WTC11 (cell line): ENCODE measurements at regions not wholly inside any gene's neighbourhood (a gene's known extent, or its start where the extent isn't known, plus 50 kb on each side); places are given as distances from the start of the nearest gene placed in this dataset.

Source experiments
- ATAC-seq: fragments of 200-7000 bp; cut with Tn5 transposase; 2 replicates; pipeline ENCODE4 v1.10.0; 2021; ENCODE audit warnings: mild to moderate bottlenecking, moderate library complexity
- CTCF ChIA-PET: fragments of 300-600 bp; sonication (Branson Sonifier 250); formaldehyde crosslinking; loops from one replicate; lab custom pipeline; 2021; ENCODE audit warnings: antibody characterized with exemption; lab: Charles Lee
- POLR2A ChIA-PET: fragments of 350-600 bp; sonication (Branson Sonifier 250); formaldehyde crosslinking; loops from one replicate; lab custom pipeline; 2021; ENCODE audit warnings: antibody characterized with exemption; lab: Charles Lee
- DNase-seq: peaks from one replicate; pipeline ENCODE4 v3.0.0; 2021; ENCODE audit warnings: low spot score
- H3K27ac Mint-ChIP-seq: 2 replicates; pipeline ENCODE4 v1.8.0; 2021; ENCODE audit warnings: mixed read lengths
- H3K27me3 Mint-ChIP-seq: 2 replicates; pipeline ENCODE4 v1.8.0; 2021; ENCODE audit warnings: low read depth, mild to moderate bottlenecking, moderate library complexity, mixed read lengths
- H3K36me3 Mint-ChIP-seq: 2 replicates; pipeline ENCODE4 v1.8.0; 2021; ENCODE audit warnings: mixed read lengths
- H3K4me1 Mint-ChIP-seq: 2 replicates; pipeline ENCODE4 v1.8.0; 2022; ENCODE audit warnings: mixed read lengths
- H3K4me3 Mint-ChIP-seq: 2 replicates; pipeline ENCODE4 v1.8.0; 2021; ENCODE audit warnings: mild to moderate bottlenecking, moderate library complexity, mixed read lengths
- H3K9me3 Mint-ChIP-seq: 2 replicates; pipeline ENCODE4 v1.8.0; 2021; ENCODE audit warnings: mixed read lengths
- CREB1 ChIP-seq: sonication (generic); formaldehyde crosslinking; IDR thresholded peaks from 2 replicates; pipeline ENCODE4 v1.8.0; 2023; ENCODE audit warnings: mild to moderate bottlenecking, missing genetic modification reagents
- FOXP1 ChIP-seq: sonication (generic); formaldehyde crosslinking; IDR thresholded peaks from 2 replicates; pipeline ENCODE4 v1.8.0; 2022; ENCODE audit warnings: missing genetic modification reagents, mild to moderate bottlenecking, moderate library complexity, borderline replicate concordance
- GRHL2 ChIP-seq: fragments of 250-450 bp; sonication (Bioruptor Pico); IDR thresholded peaks from 2 replicates; pipeline ENCODE4 v1.8.0; 2022; ENCODE audit warnings: mild to moderate bottlenecking, moderate library complexity; ENCODE audit not compliant: insufficient replicate concordance, severe bottlenecking
- GTF2I ChIP-seq: fragments of 250-450 bp; sonication (Bioruptor Pico); conservative IDR thresholded peaks from 2 replicates; pipeline ENCODE4 v1.4.0; 2021; ENCODE audit warnings: mild to moderate bottlenecking
- IRF2 ChIP-seq: sonication (generic); formaldehyde crosslinking; IDR thresholded peaks from 2 replicates; pipeline ENCODE4 v1.8.0; 2022; ENCODE audit warnings: low read depth, missing genetic modification reagents, borderline replicate concordance
- NFATC4 ChIP-seq: fragments of 250-450 bp; sonication (Bioruptor Pico); IDR thresholded peaks from 2 replicates; pipeline ENCODE4 v1.9.0; 2021; ENCODE audit warnings: mild to moderate bottlenecking
- NFE2L1 ChIP-seq: sonication (generic); formaldehyde crosslinking; IDR thresholded peaks from 2 replicates; pipeline ENCODE4 v1.8.1; 2023; ENCODE audit warnings: missing genetic modification reagents
- OVOL2 ChIP-seq: fragments of 250-450 bp; sonication (Bioruptor Pico); IDR thresholded peaks from 2 replicates; pipeline ENCODE4 v1.9.0; 2021; ENCODE audit warnings: mild to moderate bottlenecking, borderline replicate concordance
- SP1 ChIP-seq: sonication (generic); formaldehyde crosslinking; conservative IDR thresholded peaks from 2 replicates; pipeline ENCODE4 v1.8.1; 2022; ENCODE audit warnings: missing genetic modification reagents
- TP53 ChIP-seq: sonication (generic); formaldehyde crosslinking; IDR thresholded peaks from 2 replicates; pipeline ENCODE4 v1.8.1; 2023; ENCODE audit warnings: mild to moderate bottlenecking, missing genetic modification reagents
- ZNF219 ChIP-seq: sonication (generic); formaldehyde crosslinking; IDR thresholded peaks from 2 replicates; pipeline ENCODE4 v1.8.0; 2023; ENCODE audit warnings: missing genetic modification reagents, mild to moderate bottlenecking, borderline replicate concordance
- ZNF263 ChIP-seq: sonication (generic); formaldehyde crosslinking; IDR thresholded peaks from 2 replicates; pipeline ENCODE4 v1.8.1; 2022; ENCODE audit warnings: low read depth, mild to moderate bottlenecking, moderate library complexity, missing genetic modification reagents
- ZNF317 ChIP-seq: sonication (generic); formaldehyde crosslinking; IDR thresholded peaks from 2 replicates; pipeline ENCODE4 v1.8.1; 2023; ENCODE audit warnings: low read depth, mild to moderate bottlenecking, moderate library complexity, missing genetic modification reagents, borderline replicate concordance
- TF ChIP-seq, protein P1 (sequence below): sonication (generic); formaldehyde crosslinking; IDR thresholded peaks from 2 replicates; pipeline ENCODE4 v1.8.1; 2023; ENCODE audit warnings: mild to moderate bottlenecking, missing genetic modification reagents, moderate library complexity
- TF ChIP-seq, protein P2 (sequence below): sonication (generic); formaldehyde crosslinking; IDR thresholded peaks from 2 replicates; pipeline ENCODE4 v1.8.1; 2023; ENCODE audit warnings: mild to moderate bottlenecking, missing genetic modification reagents, moderate library complexity
- TF ChIP-seq, protein P3 (sequence below): sonication (generic); formaldehyde crosslinking; conservative IDR thresholded peaks from 2 replicates; pipeline ENCODE4 v1.8.1; 2022; ENCODE audit warnings: mild to moderate bottlenecking, missing genetic modification reagents
- TF ChIP-seq, protein P4 (sequence below): sonication (generic); formaldehyde crosslinking; IDR thresholded peaks from 2 replicates; pipeline ENCODE4 v1.8.0; 2022; ENCODE audit warnings: mild to moderate bottlenecking, missing genetic modification reagents
- TF ChIP-seq, protein P5 (sequence below): sonication (generic); formaldehyde crosslinking; IDR thresholded peaks from 2 replicates; pipeline ENCODE4 v1.8.0; 2022; ENCODE audit warnings: mild to moderate bottlenecking, missing genetic modification reagents

DNA sequence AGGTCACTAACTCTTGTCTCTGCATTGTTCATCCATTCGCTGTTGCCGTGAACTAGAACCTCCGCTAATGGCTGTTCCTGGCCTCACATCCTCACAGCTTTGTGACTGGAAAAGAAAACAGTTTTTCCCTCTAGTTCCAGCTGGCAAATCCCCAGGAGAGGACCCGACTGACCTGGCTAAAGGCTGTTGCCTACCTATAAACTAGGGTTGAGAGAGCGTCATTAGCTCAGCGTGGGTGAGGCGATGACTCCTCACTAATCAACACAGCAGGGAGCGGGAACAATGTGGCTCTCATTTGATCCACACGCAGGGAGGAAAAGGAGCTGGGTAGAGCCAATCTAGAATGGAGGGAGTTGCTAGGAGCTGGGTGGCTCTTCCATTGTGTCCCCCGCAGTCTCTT is 282.1 kb upstream of the IRX5 start:
- H3K4me1 Mint-ChIP-seq, result peaks cover 55% of the 10 kb centered on the region
- ChIA-PET POLR2A (no interaction called here), CTCF (no interaction called here)
- DNase-seq (no peak), ATAC-seq (no peak)
- peaks cover 3% of the 10 kb centered on the region; the same call in 1 of the 2 replicates for H3K36me3 Mint-ChIP-seq
- no peak for TF ChIP-seq GRHL2
- H3K27me3 Mint-ChIP-seq, result peaks cover 59% of the 10 kb centered on the region
- H3K27ac Mint-ChIP-seq, result no peak overlapping the region
- H3K9me3 Mint-ChIP-seq, result no peaks in the 10 kb centered on the region
- H3K4me3 Mint-ChIP-seq, result no peak overlapping the region

DNA sequence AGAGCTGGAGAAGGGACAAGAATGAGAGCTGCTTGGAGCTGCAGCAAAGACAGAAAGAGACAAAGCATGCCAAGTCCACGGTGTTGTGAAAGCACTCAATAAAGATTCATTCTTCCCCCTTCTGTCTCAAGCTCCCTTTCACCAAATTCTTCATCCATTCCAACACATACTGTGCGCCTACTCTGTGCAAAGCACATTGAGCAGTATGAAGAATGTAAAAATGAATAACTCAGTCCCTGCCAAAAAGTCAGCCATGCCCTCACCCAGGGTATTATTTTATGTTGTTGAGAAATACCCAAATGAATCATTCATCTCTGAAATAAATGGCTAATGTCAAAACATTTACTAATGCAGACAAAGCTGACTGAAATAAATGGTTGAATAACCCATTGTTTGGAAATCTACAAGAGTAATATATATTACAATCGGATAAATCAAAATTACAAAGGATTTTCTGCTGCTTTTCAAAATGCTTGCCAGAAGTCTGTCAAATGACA is 282.9 kb upstream of the IRX5 start:
- POLR2A ChIA-PET, result no interaction called here
- no peak overlapping the region for H3K4me3 Mint-ChIP-seq

DNA sequence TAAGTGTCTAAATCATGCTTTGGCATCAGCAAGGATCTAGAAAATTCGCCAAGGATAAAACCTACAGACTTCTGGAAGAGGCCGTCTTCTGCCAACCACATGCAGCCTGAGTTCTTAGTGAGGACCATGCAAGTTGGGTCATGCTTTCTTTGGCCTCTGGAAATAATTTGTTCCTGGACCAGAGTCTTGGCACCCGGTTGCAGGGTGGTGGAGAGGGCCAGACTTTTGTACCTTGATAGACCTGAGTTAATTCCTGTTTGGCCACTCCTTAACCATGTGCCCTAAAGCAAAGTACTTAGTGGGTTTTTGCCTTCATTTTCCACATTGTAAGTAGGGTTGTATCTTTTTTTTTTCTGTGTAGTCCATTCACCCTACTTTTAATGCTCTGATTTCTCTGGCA is 283.4 kb upstream of the IRX5 start:
- DNase-seq, result no peak
- H3K9me3 Mint-ChIP-seq, result 0 out of 2 replicates have a peak, but pooled peaks cover 3% of the 10 kb centered on the region
- CTCF ChIA-PET, result interaction anchor here (0.7 kb wide), 1 partner anchor 142 kb away, joined by 3 read pairs; no protein-coding TSS in a partner anchor
- H3K4me3 Mint-ChIP-seq, result no peak overlapping the region
- H3K27me3 Mint-ChIP-seq, result peaks cover 48% of the 10 kb centered on the region
- peaks cover 48% of the 10 kb centered on the region for H3K4me1 Mint-ChIP-seq
- TF ChIP-seq, protein P1, sequence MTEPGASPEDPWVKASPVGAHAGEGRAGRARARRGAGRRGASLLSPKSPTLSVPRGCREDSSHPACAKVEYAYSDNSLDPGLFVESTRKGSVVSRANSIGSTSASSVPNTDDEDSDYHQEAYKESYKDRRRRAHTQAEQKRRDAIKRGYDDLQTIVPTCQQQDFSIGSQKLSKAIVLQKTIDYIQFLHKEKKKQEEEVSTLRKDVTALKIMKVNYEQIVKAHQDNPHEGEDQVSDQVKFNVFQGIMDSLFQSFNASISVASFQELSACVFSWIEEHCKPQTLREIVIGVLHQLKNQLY, result no peak
- TF ChIP-seq SP1 (CRISPR knock-in tag) (no peak), NFE2L1 (CRISPR knock-in tag) (no peak), FOXP1 (CRISPR knock-in tag) (no peak), GTF2I (CRISPR knock-in tag) (no peak), TP53 (CRISPR knock-in tag) (no peak), CREB1 (CRISPR knock-in tag) (no peak), NFATC4 (CRISPR knock-in tag) (no peak), ZNF219 (CRISPR knock-in tag) (no peak), GRHL2 (no peak), ZNF317 (CRISPR knock-in tag) (no peak)
- TF ChIP-seq, protein P2, sequence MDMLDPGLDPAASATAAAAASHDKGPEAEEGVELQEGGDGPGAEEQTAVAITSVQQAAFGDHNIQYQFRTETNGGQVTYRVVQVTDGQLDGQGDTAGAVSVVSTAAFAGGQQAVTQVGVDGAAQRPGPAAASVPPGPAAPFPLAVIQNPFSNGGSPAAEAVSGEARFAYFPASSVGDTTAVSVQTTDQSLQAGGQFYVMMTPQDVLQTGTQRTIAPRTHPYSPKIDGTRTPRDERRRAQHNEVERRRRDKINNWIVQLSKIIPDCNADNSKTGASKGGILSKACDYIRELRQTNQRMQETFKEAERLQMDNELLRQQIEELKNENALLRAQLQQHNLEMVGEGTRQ (CRISPR knock-in tag), result no peak
- TF ChIP-seq, protein P3, sequence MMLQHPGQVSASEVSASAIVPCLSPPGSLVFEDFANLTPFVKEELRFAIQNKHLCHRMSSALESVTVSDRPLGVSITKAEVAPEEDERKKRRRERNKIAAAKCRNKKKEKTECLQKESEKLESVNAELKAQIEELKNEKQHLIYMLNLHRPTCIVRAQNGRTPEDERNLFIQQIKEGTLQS (CRISPR knock-in tag), result no peak
- TF ChIP-seq, protein P4, sequence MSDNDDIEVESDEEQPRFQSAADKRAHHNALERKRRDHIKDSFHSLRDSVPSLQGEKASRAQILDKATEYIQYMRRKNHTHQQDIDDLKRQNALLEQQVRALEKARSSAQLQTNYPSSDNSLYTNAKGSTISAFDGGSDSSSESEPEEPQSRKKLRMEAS (CRISPR knock-in tag), result no peak
- TF ChIP-seq, protein P5, sequence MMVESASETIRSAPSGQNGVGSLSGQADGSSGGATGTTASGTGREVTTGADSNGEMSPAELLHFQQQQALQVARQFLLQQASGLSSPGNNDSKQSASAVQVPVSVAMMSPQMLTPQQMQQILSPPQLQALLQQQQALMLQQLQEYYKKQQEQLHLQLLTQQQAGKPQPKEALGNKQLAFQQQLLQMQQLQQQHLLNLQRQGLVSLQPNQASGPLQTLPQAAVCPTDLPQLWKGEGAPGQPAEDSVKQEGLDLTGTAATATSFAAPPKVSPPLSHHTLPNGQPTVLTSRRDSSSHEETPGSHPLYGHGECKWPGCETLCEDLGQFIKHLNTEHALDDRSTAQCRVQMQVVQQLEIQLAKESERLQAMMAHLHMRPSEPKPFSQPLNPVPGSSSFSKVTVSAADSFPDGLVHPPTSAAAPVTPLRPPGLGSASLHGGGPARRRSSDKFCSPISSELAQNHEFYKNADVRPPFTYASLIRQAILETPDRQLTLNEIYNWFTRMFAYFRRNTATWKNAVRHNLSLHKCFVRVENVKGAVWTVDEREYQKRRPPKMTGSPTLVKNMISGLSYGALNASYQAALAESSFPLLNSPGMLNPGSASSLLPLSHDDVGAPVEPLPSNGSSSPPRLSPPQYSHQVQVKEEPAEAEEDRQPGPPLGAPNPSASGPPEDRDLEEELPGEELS (CRISPR knock-in tag), result no peak
- TF ChIP-seq, all 79 proteins: peak for 0
- POLR2A ChIA-PET, result no interaction called here
- ATAC-seq, result no peak
- Mint-ChIP-seq H3K27ac (no peak overlapping the region), H3K36me3 (peaks cover 3% of the 10 kb centered on the region; the same call in 1 of the 2 replicates)

More for the DNA sequence above, 282.9 kb upstream of the IRX5 start:
- peaks cover 52% of the 10 kb centered on the region for H3K4me1 Mint-ChIP-seq
- H3K36me3 Mint-ChIP-seq, result peaks cover 3% of the 10 kb centered on the region; the same call in 1 of the 2 replicates
- TF ChIP-seq OVOL2 (CRISPR knock-in tag) (no peak), IRF2 (CRISPR knock-in tag) (no peak), ZNF263 (no peak)
- peaks cover 52% of the 10 kb centered on the region for H3K27me3 Mint-ChIP-seq
- H3K27ac Mint-ChIP-seq, result no peak overlapping the region
- ATAC-seq, result no peak
- no peak for DNase-seq
- CTCF ChIA-PET, result interaction anchor here (0.7 kb wide), 1 partner anchor 143 kb away, joined by 3 read pairs; no protein-coding TSS in a partner anchor
- H3K9me3 Mint-ChIP-seq, result 0 out of 2 replicates have a peak, but pooled peaks cover 1% of the 10 kb centered on the region
